HS-5 (cell line): ENCODE measurements at regions not wholly inside any gene's neighbourhood (a gene's known extent, or its start where the extent isn't known, plus 50 kb on each side); places are given as distances from the start of the nearest gene placed in this dataset.

Experiments
- DNase-seq: peaks from one replicate; pipeline ENCODE4 v3.0.0-alpha.2; 2012; ENCODE audit warnings: low read depth

DNA sequence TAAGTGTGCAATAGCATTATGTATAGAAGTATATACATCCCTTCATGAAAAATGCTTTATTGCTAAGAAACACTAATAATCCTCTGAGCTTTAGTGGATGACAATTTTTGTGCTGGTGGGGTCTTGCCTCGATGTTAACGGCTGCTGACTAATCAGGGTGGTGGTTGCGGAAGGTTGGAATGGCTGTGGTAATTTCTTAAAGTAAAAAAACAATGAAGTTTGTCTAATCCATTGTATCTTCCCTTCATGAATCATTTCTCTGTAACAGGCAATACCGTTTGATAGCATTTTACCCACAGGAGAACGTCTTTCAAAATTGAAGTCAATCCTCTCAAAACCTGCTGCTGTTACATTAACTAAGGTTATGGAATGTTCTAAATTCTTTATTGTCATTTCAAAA lies 816.5 kb upstream of the GJE1 start:
- DNase-seq, result no peak

DNA sequence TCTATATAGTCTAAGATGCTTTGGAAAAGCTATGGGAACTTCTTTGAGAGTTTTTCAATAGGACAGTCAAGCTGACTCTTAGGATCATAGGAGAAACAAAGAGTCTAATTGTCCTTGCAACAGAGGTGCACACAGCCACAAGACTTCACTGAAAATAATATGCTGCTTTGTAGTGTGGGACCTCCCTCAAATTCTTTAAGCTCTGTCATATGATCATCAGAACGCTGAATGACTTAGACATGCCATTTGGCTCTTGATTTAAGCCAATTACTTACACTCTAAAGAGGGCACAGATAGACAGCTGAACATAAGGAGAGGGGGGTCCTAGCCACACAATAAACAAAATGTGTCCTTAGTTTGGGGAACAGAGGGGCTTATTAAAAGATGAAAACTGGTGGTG lies 818.7 kb upstream of the GJE1 start:
- DNase-seq, result no peak

DNA sequence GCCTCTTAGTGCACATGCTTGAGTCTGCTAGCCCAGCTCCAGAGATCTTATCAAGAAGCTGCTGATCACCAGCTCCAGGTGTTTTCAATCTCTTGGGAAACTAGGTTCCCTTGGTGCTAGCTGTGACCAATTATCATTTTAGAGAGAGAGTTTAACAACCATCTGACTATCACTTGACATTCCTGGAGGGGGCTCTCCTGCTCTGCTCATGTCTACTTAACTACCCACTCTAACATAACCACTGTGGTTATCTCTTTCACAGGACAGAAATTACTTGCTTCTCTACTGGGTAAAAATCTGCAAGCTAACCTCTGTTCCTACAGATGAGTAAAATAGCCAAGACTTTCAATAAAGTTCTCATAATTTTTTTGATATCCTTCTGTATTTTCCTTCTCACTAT lies 823.4 kb upstream of the GJE1 start:
- DNase-seq, result no peak

DNA sequence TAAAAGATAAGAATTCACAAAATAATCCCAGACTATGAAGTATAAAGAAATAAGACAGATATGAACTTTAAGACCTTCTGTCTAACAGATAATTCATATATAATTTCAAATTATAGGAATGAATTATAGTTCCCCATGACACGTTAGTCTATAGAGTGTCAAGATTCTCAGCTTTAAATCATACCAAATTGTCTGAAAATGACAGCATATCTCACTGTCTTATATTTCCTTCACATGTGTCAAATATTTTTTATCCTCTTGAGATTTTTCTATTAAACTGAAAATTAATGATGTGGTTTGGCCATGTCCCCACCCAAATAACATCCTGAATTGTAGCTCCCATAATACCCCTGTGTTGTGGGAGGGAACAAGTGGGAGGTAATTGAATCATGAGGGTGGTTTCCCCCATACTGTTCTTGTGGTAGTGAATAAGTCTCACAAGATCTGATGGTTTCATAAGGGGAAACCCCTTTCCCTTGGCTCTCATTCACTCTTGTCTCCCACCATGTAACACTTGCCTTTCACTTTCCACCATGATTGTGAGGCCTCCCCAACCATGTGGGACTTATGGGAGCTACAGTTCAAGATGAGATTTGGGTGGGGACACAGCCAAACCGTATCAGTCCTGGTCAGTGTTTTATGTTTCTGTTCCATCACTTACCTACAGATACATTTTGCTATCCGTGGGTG lies 825.3 kb upstream of the GJE1 start:
- no peak for DNase-seq

DNA sequence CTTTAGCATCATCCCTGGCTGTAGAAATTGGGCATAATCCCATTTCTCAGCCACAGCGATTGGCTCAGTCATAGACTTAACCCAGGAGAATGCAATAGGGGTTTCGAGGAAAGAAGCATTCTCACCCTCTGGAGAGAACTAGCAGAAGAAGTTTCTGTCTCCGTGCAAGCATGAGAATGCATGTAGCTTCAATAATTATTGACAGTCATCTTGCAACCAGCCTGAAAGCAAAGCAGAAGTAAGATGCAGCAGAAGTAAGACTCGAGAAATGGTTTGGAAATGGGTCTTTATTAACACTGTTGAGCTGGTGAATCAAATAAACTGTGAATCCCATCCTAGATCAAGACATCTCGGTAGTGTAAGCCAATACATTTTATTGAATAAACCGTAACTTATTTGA lies 828.8 kb upstream of the GJE1 start:
- DNase-seq, result no peak

DNA sequence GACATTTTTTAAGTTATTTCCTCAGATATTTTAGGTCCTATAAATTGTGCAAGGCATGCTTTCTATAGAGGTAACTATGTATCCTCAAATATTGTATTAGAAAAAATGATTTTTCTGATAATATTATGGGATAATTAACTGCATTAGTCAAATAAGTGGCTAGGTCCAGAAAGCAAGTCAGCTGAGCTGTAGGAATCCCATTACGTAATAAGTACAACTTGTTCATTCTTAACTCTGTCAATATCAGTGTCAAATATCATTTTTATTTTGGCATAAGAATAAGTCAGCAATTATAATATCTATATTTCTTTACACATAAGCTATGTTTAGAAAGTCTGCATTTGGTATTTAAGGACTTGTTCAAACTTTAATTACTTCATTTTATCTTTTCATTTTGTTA lies 830.9 kb upstream of the GJE1 start:
- no peak for DNase-seq

DNA sequence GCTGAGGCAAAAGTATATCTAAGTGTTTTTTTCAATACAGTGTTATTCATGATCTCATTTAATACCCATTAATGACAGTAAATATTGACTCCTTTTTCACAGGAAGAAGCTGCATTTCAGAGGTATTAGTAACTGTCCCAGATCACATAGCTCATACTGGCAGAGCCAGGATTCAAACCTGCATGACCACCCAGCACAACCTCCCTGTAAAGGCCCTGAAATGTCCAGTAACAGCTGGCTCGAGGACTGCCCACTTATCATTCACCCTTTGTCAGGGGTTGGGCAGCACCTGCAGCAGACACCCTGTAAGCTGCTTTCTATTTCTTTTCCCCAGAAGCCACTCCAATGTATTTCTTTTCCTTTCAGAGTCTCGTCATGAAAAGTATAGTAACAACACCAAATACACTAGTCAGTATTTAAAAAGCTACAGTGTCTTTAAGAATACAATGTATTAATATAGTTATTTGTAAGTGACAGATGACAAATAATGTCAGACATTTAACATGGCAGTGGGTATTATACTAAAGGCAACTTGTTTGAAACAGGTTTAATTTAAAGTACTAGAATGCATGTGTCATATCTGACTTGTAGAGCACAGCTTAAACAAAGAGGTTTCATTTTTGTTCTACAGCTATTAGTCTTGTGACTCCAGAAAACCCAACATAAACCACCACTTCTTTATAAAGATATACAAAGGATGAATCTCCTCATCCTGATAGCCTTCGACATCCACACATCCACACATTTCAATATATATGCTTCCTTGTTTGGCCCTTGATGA lies 841.6 kb upstream of the GJE1 start:
- DNase-seq, result no peak

DNA sequence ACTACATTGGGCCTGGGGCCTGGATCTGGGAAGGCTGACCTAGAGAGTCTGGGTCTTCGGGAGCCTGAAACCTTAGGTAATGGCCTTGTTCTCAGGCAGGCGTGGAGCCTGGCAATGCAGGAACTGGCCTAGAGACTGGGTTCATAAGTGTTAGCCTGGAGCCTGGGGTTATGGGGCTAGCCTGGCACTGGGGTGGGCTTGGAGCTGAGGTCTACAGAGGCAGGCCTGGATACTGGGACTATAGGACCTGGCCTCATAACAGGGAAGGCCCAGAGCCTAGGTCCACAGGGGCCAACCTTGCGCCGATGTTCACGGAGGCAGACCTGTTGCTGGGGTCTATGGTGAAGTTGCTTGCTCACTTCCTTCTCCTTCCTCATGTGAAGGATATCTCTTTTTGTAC lies 843.8 kb upstream of the GJE1 start:
- DNase-seq, result no peak

DNA sequence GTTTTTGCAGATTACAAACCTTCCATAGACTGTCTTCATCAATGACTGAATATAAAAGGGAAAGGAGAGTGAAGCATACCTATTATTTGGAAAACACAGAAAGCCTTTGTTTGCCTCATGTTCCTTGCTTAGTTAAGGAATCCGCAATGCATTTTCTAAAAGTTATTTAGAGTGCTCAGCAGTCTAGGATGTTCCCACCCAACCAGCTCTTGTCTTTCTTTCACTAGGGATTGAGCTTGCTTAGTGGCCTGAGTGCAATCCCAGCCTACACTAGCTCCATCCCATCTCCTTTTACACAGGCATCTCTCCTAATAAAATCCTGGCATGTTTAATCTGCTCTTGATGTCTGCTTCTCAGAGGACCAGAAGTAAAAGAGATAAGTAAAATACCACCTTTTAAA lies 850.5 kb upstream of the GJE1 start:
- no peak for DNase-seq

DNA sequence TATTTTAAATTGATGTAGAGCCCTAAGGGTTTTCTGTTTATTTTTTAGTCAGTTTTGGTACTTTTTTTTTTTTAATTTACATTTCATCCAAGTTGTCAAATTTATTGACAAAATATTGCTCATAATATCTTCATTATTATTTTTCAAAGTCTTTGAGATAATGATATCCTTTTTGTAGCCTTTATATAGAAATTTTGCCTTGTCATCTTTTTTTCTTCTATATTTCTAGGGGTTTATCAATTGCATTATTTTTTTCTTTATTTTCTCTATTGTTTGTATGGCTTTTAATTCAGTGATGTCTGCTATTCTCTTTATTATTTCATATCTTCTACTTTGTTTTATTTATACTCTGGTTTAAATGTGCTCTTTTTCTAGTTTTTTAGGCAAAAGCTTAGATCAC lies 863.0 kb upstream of the GJE1 start:
- DNase-seq, result no peak

DNA sequence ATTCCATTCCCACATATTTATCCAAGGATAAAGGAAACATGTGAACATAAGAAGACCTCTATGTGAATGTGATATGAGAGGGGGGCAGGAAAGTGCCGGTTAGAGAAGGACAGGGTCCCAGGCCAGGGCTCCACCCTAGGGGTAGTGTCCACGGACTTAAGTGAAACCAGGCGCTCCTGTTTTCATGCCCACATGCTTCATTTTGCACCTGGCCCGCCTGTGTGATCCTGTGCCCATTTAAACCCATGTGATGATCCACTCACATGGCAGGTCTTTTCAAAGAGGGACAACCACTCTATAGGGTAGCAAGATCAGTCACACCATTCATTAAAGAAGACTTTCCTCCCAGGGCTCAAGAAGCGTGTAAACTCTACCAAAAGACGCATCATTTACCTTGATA lies 865.3 kb upstream of the GJE1 start:
- no peak for DNase-seq

DNA sequence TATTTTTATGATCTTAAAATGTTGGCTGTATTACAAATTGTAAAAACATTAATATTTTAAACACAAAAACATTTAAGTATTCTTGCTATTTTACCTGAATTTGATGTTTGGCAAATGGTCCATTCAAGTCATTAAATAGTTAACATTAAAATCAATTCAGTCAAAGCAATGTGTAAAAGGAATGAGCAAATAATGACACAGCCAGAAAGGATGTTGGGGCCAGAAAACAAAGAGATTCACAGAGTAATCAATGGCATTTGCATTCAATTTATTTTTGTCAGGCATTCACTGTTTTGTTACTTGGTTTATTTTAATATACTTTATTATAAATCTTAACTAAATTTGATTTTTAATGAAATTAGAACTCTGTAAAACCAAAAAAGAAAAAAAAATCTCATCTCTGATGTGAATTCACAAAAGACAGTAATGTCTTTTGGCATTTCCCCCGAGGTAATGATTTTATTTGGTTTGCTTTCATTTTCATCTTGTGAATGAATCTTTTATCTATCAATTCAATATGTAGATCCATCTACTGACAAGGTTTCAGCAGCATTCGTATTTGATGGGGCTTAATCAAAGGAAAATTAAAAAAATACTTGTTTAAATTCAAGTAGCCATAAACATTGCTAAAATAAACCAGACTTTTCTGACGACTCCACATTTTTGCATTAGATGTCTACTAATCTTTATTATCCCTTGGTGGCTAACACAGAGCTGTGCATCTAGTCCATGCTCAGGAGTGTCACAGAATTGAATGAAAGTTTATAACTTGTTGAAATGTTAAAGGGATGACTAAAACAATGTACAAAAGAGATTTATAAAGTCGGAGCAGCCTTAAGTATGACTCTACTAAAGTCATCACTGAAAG lies 866.7 kb upstream of the GJE1 start:
- no peak for DNase-seq

DNA sequence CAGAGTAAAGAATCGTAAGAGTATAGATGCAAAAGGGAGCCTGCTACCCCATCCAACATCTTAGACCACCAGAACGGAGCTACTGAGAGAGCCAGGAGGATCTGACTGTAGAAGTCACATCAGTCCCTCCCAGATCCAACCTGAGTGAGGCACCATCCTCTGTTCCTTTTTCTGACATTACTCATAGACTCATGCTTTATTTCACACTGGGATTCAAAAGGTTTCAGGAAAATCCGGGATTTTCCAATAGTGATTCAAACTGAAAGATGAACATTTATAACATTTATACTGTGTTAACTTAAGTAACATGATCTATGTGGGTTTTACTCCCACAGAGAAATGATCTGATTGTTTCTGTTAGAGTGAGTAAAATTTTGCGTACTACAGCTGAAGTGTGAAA lies 868.6 kb upstream of the GJE1 start:
- DNase-seq, result no peak

DNA sequence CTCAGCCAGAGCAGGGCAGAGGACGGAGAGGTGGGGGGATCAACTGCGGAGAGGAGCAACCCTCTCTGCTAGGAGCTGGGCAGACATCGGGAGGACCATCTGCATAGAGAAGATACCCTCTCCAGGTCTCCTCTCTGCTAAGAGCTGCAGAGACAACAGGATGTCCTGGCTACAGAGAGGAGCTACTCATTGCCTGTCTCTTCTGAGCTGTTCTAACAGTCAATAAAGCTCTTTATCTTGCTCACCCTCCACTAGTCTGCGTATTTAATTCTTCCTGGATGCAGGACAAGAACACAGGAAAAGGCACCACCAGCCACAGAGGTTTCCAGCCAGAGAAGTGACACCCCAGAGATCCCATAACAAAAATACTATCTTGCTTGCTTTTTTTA lies 871.1 kb upstream of the GJE1 start:
- DNase-seq, result no peak

DNA sequence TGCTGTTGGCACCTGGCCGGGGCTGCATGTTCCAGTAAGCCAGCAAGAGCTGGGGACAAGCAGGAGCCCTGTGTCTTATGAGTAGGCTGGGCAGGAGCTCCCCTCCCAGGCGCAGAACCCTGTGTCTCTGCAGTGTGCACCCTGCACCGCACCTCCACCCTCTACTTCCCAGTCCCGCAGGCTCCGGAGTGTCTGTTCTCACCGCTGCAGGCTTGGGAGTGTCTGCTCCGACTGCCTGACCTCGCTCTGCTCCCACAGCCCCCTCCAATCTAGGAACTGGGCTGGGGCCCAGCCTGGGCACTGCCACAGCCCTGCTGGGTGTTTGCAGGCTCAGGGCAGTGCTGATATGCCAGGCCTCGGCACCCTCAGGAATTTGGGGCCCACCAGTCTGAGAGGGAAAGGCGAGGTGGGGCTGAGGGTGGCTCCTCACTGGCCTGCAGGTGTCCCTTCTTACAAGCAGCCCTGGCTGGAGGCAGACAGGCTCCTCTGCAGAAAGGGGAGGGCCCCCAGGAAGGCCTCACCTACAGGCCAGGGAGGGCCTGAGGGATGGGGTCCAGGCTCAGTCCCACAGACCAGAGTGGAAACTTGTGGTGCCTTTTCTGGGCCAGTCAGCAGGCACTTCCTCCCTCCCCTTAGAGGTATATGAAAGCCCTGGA lies 871.6 kb upstream of the GJE1 start:
- no peak for DNase-seq

DNA sequence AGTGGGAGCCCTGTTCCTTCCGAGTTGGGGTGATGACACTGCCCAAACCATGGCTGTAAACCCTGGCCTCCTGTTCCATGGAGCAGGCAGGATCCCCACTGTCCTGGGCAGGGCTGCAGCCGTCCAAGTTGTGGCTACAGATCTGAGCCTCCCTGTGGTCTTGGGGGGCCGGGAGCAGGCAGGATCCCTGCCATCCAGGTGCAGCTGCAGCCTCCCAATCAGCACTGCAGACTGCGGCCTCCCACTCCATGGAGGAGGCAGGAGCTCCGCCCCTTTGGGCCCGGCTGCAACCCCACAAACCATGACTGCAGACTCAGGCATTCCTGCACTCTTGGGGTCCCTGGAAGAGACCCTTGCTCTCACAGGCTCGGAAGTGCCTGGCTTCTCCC lies 872.1 kb upstream of the GJE1 start:
- DNase-seq, result no peak

DNA sequence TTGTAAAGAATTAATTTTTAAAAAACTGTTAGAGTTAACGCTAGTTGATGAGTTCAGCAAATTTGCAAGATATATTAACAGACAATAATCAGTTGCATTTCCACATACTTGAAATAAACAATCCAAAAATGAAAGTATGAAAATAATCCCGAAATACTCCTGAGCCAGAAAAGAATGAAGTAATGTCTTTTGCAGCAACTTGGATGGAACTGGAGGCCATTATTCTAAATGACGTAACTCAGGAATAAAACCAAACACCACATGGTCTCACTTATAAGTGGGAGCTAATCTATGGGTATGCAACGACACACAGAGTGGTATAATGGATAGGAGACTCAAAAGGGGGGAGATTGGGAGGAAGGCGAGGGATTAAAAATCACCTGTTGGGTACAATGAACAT lies 872.9 kb upstream of the GJE1 start:
- DNase-seq, result no peak

DNA sequence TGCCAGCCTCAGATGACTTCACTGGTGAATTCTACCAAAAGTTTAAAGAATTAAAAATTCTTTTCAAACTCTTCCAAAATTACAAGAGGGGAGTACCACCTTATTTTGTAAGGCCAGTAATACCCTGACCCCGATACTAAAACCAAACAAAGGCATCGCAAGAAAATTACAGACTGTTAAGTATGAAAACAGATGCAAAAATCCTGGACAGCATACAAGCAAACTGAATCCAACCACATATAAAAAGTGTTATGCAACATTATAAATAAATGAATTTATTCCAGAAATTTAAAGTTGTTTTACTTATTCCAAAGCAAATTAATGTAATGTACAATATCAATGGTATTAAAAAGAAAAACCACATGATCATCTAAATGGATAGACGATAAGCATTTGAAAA lies 873.6 kb upstream of the GJE1 start:
- no peak for DNase-seq

DNA sequence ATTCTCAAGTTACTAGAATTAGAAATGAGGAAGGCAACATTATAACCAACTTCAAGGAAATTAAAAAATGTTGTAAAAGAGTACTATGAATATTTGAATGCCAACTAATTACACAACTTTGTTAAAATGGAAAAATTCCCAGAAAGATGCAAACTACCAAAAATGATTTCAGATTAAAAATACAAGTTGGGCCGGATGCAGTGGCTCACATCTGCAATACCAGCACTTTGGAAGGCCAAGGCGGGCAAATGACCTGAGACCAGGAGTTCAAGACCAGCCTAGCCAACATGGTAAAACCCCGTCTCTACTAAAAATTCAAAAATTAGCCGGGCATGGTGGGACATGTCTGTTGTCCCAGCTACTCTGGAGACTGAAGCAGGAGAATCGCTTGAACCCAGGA lies 874.2 kb upstream of the GJE1 start:
- DNase-seq, result no peak

DNA sequence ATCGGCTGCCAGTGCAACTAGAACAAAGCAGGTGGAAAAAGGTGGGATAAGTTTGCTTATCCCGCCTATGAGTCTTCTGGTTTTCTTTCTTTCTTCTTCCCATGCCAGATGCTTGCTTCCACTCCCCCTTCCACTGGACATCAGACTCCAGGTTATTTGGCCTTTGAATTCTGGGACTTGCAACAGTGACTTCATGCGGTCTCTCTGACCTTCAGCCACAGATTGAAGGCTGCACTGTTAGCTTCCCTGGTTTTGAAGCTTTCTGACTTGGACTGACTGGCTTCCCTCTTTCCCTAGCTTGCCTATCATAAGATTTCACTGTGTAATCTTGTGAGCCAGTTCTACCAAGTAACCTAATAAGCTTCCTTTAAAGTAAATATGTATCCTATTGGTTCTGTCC lies 878.4 kb upstream of the GJE1 start:
- DNase-seq, result no peak

DNA sequence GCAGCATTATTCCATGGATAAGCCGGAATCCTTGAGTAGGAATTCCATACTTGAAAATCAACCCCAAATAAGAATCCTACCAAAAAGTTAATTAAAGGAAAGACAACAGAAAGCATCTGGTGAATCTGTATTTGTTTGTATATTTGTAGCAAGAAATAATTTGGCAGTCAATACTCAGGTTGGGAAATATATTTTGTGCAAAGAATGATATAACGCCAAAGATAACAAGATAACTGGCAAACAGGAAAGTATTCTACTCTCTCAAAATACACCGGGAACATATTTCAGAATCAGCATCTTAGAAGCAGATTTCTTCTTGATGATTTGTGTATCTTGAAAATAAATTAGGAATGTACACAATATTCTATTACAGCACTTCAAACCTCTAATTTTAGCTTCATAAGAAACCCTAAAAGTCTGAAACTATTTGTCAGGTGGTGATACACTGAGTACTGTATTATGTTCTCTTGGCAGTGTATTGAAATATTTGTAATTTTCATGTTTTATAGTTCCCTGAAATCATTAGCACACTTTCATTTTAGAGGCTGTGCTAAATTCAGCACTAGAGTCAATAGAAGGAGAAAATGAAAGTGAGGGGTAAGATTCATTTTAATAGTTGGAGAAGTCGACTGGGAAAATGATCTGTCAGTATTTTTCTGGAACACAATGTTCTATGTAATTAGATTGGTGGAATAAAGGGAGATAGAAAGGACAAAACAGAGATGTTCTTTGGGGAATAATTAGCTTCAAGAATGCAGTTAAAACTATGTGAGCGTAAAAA lies 879.7 kb upstream of the GJE1 start:
- no peak for DNase-seq

DNA sequence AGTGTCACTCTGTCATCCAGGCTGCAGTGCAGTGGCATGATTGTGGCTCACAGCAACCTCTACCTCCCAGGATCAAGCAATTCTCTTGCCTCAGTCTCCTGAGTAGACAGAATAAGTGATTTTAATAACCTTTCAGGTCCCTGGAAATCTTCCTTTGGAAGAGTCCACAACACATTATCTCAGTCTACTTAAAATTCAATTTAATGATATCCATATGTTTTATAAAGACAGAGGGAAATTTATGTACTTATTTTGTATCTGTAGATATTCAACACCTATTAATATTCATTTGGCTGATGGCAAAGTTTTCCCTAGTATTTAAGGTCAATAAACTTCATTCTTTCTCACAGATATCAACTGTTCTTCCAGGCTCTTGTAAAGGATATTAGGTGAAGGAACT lies 881.4 kb upstream of the GJE1 start:
- no peak for DNase-seq
